ENCODE measurements at regions not wholly inside any gene's neighbourhood (a gene's known extent, or its start where the extent isn't known, plus 50 kb on each side); places are given as distances from the start of the nearest gene placed in this dataset.

DNA sequence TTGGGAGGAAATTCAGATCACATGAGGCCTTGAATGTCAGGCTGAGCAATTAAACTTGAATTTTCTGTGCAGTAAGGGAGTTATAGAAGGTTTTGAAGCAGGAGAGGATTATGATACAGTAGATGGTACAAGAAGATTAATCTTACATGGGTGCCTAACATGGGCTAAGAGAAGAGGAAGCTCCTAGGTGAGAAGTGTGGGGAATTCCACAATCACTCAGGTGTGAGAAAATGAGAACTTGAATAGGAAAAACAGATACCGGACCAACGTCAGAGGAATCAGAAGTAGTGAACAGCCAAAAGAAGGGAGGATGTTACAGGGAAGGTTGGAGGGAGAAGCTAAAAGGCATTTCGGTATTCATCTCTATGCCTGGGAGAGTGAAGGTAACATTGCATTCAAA, 250.7 kb upstream of the SLC35B3 start:
- TF ChIP-seq, protein P1, sequence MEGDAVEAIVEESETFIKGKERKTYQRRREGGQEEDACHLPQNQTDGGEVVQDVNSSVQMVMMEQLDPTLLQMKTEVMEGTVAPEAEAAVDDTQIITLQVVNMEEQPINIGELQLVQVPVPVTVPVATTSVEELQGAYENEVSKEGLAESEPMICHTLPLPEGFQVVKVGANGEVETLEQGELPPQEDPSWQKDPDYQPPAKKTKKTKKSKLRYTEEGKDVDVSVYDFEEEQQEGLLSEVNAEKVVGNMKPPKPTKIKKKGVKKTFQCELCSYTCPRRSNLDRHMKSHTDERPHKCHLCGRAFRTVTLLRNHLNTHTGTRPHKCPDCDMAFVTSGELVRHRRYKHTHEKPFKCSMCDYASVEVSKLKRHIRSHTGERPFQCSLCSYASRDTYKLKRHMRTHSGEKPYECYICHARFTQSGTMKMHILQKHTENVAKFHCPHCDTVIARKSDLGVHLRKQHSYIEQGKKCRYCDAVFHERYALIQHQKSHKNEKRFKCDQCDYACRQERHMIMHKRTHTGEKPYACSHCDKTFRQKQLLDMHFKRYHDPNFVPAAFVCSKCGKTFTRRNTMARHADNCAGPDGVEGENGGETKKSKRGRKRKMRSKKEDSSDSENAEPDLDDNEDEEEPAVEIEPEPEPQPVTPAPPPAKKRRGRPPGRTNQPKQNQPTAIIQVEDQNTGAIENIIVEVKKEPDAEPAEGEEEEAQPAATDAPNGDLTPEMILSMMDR (conservative IDR thresholded peaks at IDR 0.05 in 1 of 2, IDR thresholded peaks at IDR 0.05 in 1 of 2; ENCODE audit: extremely low read depth in 1 of 2, insufficient read depth in 1 of 2, low read depth in 1 of 2, low read length in 2 of 2) = no peak
- no peak for TF ChIP-seq EZH2 (IDR thresholded peaks at IDR 0.05; ENCODE audit: borderline replicate concordance, low read length)

Measured in mammary epithelial cell (primary cell).